ENCODE measurements at regions not wholly inside any gene's neighbourhood (a gene's known extent, or its start where the extent isn't known, plus 50 kb on each side); places are given as distances from the start of the nearest gene placed in this dataset.

DNA sequence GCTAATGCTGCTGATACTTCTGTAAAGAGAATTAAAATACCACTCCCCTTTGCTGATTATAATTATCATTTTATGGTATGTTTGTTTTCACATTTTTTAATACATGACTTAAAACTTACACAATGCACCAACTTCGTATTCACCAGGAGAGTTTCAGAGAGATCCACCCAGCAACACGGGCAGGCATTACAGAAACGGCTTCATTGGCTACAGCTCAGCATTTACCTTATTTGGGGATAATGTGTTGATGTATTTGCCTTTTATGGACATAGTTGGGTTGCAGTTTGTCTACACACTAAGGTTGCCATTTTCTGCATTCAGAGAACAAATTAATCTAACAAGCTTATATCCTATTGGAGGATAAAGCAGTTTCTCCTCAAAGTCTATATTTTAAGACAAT, 423.6 kb downstream of the PRDM9 start:
- TF ChIP-seq HES4 (CRISPR knock-in tag; IDR thresholded peaks at IDR 0.05; ENCODE audit: borderline replicate concordance), result no peak
- TF ChIP-seq, protein P1, sequence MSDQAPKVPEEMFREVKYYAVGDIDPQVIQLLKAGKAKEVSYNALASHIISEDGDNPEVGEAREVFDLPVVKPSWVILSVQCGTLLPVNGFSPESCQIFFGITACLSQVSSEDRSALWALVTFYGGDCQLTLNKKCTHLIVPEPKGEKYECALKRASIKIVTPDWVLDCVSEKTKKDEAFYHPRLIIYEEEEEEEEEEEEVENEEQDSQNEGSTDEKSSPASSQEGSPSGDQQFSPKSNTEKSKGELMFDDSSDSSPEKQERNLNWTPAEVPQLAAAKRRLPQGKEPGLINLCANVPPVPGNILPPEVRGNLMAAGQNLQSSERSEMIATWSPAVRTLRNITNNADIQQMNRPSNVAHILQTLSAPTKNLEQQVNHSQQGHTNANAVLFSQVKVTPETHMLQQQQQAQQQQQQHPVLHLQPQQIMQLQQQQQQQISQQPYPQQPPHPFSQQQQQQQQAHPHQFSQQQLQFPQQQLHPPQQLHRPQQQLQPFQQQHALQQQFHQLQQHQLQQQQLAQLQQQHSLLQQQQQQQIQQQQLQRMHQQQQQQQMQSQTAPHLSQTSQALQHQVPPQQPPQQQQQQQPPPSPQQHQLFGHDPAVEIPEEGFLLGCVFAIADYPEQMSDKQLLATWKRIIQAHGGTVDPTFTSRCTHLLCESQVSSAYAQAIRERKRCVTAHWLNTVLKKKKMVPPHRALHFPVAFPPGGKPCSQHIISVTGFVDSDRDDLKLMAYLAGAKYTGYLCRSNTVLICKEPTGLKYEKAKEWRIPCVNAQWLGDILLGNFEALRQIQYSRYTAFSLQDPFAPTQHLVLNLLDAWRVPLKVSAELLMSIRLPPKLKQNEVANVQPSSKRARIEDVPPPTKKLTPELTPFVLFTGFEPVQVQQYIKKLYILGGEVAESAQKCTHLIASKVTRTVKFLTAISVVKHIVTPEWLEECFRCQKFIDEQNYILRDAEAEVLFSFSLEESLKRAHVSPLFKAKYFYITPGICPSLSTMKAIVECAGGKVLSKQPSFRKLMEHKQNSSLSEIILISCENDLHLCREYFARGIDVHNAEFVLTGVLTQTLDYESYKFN (CRISPR knock-in tag; conservative IDR thresholded peaks at IDR 0.05), result no peak
- TF ChIP-seq POLR2AphosphoS2 (IDR thresholded peaks at IDR 0.05; ENCODE audit: low read depth, low read length), result no peak
- TF ChIP-seq NR2C2 (CRISPR knock-in tag; IDR thresholded peaks at IDR 0.05; ENCODE audit: borderline replicate concordance), result no peak

All from HepG2 (cell line).